Mucosa of gallbladder (tissue), 1 donor: ENCODE measurements at regions not wholly inside any gene's neighbourhood (a gene's known extent, or its start where the extent isn't known, plus 50 kb on each side); places are given as distances from the start of the nearest gene placed in this dataset.
"Not testable (repeated sequence)": the region's sequence is repeated elsewhere in the genome, so short reads cannot be mapped to it uniquely, and the experiment has no call there.

Experiments
- DNase-seq: peaks from one replicate; pipeline ENCODE4 v3.0.0-alpha.2; 2020; ENCODE audit warnings: low spot score
- donor health status: DM: no; HTN: no; CAD: no.

DNA sequence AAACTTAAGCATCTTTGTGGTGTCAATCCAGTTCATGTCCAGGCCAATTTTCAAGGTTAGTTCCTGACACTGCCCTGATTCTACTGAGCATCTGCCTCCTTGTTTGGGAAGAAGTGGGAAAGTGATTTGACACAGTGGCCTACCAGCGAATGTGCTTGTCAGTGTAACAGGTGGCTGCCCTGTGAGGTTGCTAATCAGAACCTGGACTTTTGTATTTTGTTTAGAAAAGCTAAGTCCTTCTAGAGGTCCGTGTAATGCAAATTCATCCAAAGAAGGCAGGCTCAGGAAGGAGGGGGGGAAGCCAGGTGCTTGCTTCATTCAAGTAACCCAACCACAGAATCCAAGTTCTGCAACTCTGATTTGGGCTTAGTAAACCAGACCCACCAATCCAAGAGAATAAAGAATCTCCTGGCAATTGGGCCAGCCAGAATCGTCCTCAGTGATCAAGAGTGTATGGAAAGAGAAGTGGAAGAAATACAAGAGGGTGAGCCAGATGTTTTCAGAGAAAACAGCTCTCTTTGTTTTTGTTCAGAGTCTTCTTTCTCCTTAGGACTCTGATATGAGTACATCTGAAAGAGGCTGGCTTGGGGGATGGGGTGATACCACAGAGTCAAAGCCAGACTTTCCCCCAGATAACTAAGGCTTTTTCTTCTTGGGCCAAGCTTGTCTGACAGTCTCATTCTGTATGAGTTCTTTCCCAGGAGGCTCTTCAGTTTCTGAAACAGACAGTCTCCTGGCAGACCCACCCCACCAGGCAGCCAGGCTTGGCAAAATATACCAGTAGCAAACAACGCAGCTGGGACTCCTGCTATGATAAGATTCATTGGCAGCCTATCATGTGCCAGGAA is 508.9 kb upstream of the TBL1XR1 start:
- DNase-seq = no peak

DNA sequence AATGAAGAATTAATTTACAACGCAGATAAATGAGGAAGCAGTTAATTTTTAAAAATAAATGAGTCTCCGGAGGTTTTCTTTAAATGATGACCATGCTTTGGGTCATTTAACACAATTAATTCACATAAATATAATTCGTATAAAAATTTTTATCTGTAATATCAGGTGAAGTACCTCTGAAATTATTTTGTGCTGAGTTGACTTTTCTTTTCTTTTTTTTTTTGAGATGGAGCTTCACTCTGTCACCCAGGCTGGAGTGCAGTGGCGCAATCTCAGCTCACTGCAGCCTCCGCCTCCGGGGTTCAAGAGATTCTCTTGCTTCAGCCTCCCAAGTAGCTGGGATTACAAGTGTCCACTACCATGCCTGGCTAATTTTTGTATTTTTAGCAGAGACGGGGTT is 512.2 kb upstream of the TBL1XR1 start:
- not testable (repeated sequence) for DNase-seq

DNA sequence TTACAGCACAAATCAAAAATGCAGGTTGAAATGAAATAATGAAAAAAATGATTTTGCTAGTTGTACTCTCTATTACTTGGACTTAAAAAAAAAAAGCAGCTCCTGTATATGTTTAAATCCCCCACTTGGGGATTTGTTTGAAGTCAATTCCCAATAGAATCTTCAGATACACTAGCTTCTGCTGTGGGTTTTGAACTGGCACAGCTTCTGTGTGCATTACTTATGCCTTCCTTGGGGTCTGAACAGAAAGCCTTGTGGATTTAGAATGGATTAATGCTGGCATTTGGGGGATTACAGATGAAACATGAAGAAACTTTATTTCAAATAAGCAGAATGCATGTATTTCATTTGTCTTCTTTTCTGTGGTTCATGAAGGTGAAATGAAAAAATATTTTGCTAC is 513.2 kb upstream of the TBL1XR1 start:
- DNase-seq = no peak

DNA sequence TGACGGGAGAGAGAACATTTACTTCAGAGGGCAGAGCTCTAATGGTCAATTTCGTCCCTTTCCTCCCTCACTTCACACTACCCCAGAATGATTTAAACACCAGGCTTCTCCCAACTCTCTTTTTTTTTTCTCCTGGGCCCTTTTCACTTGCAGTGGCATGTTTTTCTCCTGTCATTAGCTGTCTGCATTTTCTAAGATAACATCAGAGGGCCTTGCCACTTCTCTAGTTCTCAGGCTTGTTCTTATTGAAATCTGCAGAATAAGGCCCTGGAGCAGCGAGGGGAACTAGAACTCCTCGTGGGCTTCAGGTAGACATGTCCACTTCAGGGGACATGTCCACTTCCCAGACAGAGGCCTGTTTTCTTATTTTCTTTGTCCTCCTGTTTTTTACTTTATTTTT is 514.4 kb upstream of the TBL1XR1 start:
- DNase-seq = no peak

DNA sequence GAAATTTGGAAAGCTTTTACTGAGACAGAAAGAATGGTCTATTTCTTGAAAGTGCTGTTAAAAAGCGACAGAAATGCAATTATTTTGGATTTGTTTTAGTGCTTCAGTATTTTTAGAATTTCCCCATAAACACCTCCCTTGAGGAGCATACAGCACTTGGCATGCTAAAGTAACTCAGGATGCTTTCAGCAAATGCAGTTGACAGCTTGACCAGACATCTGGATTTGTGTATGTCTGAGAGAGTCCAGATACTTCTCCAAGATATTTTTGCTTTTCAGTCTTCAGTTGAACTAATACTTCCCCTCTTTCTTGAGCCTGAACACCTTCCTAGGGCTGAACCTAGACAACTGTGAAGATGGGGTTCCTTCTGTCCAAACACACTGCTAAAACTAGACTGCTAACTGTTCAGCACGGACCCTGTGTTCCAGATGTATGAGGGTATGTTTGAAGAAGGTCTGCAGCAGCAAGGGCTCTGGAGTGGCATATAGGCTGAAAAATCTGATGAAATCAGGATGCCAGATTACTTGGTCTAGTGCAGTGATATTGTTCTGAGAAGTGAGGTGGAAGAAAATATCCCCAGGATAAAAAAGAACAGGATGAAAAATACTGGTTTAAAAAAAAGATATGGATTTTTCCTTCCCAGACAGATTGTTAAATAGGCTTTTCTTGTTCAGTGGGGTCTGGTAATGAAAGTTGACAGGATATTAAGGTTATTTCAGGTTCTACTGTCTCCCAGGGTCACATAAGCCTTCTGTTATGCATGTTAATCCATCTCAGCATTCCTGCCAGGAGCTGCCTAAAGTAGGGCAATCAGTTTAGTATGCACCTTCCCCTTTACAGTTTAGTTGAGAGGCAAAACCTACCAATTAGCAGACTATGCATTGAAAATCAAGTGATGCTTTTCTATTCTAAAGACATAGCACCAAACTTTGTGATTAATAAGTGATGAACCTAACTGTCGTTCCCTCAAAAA is 516.9 kb upstream of the TBL1XR1 start:
- DNase-seq = no peak

DNA sequence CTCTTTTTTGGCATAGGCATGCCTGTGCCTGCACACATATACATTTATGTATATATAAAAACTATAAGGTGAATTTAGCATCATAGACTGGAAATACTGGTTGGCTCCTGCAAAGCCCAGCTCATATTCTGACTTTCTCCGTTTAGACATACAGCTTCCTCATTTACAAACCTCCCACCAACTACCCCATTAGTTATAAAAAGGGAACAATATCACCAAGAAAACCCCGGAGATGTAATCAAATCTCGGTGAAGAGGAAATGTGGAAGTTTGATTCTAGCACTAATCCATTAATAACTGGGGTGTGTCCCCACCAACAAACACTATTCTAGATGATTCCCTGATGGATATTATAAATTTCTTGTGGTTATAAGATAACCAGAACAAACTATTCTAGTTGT is 517.7 kb upstream of the TBL1XR1 start:
- no peak for DNase-seq

DNA sequence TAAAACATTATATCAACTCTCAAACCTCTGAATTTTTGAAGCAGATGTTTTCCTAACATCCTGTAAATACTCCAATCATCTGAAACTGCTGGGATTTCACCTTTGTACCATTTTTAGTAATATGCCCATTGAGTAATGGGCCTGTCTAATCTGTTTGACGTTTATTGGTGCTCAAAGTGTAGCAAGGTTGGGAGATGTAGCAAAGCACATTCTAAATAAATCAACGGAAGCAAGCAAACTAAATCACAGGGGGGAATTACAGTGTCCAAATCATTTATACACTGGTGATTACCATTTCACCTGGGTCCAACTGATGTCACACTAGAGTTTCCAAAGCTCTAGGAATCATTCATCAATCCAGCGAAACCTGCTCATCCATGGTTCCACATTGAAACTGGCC is 518.7 kb upstream of the TBL1XR1 start:
- no peak for DNase-seq

DNA sequence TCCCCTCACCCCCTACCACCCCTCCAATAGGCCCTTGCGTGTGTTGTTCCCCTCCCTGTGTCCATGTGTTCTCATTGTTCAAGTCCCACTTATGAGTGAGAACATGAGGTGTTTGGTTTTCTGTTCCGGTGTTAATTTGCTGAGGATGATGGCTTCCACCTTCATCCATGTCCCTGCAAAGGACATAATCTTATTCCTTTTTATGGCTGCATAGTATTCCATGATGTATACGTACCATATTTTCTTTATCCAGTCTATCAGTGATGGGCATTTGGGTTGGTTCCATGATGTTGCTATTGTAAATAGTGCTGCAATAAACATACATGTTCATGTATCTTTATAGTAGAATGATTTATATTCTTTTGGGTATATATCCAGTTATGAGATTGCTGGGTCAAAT is 523.6 kb upstream of the TBL1XR1 start:
- not testable (repeated sequence) for DNase-seq

DNA sequence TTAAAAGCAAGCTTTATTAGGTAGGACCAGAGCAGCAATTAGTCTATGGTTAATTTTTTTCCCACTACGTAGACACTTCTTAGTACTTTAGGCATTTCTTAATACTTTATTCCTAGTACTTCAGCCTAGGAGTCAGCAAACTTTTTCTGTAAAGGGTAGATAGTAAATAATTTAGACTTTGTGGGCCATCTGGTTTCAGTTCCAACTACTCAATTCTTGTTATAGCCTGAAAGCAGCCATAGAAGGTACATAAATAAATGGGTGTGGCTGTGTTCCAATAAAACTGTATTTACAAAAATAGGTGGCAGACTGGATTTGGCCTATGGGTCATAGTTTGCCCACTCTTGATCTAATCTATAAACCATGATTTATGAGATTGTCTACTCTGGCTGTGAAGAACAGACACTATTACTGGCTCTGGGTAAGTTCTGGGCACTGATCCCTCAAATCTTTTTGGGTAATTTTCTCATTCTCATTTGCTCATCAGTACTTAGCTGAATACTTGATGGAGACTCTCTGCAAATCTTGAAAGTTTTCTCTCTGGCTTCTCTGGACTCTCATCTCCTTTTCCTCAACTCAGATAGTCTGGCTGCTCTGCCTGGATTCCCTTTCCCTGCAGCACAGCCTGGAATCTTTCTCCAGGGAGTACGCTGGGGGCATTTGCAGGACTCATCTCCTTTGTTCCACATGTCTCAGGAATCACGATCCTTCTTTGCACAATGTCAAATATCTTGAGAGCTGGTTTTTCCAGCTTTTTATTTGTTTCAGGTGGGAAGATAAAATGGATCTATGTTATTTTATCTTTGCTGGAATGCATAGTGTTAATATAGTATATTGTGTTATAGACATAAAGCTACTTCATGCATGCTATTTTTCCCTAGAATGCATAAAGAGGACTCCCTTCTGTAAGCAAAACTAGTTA is 524.8 kb upstream of the TBL1XR1 start:
- DNase-seq = no peak

DNA sequence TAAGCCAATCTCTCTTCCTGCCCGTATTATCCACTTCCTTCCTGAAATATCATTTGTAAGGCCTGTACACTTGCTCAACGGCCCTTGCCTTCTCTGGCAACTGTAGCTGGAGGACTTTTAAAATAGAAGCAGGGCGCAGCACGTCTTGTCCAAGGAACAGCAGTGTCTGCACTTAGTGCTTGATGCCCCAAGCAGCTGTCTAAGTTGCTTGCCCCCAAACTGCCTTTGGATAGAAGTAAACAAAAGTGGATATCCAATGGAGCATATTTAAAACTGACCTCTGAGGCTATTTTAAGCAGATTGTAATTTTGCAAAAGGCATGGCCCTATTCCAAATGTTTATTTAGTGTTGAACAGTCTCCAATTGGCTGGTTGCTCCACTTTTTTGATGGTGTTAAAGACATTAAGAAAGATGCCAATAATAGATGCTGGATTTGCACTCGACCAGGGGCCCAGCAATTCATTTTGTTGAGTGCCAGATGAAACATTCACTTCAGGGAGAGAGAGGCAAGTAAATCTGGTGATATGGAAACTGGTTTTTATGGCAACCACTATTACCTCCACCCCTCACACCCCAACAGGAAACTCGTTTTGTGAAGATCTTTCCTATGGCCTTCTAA is 526.8 kb upstream of the TBL1XR1 start:
- peak; percentile 39 for DNase-seq

DNA sequence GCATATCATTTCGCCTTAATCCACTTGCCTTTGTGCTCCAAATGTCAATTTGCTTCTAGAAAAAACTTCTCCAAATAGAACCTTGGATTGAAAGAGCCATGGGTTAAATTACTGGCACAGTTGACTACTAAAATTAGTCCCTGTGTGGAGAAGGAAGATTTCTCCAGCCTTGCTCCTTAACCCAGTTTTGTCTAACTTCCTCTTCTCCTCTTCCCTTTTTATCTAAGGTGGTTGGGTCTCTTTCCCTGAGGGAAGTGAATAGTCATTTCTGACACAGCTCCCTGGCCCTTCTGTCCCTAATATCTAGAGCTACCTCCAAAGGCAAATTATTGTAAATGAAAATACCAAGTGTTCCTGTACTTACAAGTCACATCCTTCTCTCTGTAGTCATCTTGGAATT is 527.9 kb upstream of the TBL1XR1 start:
- no peak for DNase-seq

DNA sequence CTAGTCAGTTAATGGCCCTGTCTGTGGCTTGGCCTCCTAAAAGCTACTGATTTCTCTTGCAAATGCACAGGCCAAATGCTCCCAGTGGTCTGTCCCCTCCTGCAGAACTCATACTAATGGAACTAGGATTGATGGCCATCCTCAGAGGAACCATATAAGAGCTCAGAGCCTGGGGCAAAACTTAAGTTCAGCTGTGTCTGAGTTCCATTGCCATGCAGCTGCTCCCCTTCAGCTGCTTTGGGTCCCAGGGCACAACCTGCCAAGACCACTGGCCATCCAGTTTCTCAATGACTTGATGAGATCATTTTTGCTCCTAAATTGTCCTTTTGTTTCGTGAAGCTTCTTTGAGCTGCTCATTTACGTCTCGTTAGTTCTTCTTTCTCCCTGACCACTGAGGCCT is 529.5 kb upstream of the TBL1XR1 start:
- no peak for DNase-seq

DNA sequence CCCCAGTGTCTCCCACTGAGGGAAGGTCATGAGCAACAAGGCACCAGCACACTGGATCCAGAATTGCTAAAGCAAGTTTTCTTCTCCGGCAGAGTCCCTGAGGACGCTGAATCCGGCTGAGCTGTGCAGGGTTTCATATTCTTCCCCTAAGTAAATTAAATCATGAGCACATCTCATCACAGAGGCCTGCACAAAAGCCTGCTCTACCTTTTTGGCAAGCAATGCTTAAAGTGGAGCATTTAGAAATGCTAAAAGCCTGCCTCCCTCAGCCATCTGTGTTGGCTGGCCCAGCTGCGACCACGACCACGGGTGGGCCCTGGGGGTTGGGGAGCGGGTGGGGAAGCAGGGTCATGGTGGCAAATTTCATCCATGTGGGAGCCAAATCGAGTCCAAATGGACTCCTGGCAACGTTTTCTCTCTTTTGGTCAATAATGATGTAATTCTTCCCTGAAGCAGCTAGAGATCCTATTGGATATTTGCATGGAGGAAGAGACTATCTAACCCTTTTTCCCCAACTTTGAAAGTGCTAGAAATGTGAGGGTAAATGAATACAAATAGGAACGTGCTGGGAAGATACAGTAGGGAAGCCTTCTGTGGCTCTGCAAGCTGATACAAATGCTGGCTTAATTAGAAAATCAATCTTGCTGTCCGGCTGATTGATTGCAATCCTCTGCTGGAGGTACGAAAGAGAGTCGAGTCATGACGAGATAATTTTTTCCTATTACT is 532.8 kb upstream of the TBL1XR1 start:
- no peak for DNase-seq

DNA sequence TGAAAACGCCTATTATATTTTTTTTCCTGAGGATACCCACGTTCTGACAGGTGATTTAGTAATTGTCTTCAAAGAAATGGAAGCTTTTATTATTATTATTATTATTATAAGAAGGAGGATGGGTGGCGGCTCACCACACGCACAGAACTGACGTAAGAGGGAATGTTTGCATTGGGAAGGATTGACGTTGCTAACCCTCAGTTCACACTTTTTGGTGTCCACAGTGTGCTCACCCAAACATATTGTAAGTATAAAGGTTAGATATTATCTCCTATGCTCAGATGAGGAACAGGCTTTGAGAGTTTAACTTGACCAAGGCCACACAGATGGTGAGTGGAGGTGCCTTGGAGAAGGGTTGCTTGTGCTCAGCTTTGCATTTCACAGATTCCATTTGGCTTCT is 533.5 kb upstream of the TBL1XR1 start:
- DNase-seq = no peak

DNA sequence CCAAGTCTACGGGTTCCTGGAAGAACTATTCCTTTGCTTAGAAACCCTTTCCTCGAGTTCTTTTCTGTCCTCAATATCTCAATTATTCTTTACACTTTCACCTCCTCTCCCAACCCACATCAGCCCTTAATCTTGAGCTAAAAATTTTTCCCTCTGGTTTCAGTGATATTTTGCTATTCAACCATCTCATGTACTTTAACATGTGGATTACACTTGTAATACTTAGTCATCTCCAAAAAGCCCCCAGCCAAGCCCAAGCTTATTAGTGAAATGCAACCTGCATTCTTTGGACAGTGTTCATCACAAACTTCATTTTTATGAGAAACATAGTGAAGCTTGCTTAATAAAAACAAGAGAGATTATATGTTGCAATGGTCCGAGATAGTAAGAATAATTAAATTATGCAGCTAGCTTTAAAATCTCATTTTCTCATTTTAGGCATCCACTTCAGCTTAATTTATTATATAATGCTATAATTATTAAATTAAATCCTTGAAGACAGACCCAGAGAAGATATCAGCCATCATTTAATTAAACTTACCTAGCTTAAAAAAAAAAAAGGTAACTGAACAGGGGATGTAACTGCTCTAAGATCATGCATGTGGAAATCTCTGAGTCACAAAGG is 534.5 kb upstream of the TBL1XR1 start:
- DNase-seq = no peak

DNA sequence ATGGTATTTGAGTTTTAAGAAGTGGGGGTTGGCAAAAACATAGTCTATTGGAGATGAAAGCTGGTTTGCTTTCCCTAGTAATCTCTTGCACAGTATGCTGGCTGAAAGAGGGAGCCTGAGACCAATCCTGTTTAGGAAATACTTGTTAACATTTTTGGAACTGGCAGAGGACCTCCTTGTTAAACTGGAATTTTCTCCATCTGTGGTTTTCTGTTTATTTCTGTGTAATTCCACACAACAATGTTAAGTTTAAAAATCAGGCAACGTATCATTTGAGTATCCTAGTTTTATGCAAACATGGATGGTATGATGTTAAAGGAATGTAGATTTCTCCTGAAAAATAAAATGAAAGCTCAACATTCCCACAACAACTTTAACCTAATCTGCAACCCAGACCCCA is 536.0 kb upstream of the TBL1XR1 start:
- no peak for DNase-seq

DNA sequence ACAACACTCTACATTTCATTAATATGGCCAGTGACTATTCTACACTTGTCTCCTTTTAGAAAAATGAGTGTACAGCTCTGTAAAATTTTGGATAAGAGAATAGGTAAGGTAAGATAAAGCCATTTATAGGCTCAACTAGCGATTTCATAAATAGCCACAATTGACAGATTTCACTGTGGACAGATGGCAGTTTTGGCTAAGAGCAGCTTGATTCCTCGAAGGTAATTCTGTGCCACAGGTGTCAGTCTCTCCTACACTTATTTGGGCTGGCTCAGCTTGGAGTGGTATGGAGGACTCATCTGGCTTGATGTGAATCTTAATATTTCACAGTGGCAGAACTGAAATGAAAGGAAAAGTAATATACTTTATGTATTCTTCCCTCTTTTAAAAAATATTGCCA is 536.7 kb upstream of the TBL1XR1 start:
- DNase-seq = no peak

DNA sequence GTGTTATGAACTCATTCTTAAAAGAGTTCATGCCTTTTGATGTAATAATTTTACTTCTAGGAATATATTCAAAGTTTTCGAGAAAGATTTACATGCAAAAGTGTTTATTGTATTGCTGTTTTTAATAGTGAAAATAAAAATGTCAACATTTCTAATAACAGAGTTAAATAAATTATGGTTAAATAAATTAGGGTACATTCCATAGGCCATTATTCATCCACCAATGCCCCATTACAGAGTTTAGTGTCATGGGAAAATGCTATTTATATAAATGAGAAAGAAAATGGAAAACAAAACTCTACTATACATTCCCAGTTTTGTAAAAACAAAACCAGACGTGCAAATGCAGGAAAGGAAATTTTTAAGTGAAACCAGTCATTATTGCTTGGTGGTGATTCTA is 538.1 kb upstream of the TBL1XR1 start:
- no peak for DNase-seq

DNA sequence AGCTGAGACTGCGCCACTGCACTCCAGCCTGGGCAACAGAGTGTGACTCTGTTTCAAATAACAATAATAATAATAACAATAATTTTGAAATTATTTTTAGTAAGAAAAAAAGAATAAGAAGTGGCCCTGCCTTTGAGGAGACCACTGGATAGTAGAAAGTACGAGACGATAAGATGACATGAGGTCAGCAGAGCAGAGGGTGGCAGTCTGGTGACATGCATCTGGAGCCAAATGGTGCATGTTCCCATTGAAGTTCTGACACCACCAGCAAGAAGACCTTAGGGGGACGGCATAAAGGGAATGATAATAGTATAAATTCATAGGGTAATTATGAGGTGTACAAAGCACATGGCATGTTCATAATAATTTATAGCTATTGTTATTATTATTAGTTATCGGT is 542.2 kb upstream of the TBL1XR1 start:
- no peak for DNase-seq

DNA sequence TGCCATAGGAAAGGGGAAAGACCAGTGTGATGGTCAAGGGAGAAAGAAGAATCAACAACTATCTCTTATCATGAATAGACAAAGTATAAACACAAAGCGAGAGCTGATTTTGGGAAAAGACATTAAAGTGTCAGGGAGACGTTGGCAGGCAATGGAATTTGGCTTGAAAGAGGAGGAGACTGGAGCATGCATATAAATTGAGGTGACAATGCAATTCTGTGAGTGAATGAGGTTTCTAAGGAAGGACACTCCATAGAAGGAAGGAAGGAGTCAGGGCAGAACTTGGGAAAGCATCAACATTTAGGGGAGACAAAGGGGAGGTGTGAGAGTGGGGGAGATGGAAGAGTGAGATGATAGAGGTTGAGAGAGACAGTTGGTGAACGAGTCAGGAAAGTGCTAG is 543.0 kb upstream of the TBL1XR1 start:
- no peak for DNase-seq
